ENCODE measurements at regions not wholly inside any gene's neighbourhood (a gene's known extent, or its start where the extent isn't known, plus 50 kb on each side); places are given as distances from the start of the nearest gene placed in this dataset.
"Not testable (repeated sequence)": the region's sequence is repeated elsewhere in the genome, so short reads cannot be mapped to it uniquely, and the experiment has no call there.

DNA sequence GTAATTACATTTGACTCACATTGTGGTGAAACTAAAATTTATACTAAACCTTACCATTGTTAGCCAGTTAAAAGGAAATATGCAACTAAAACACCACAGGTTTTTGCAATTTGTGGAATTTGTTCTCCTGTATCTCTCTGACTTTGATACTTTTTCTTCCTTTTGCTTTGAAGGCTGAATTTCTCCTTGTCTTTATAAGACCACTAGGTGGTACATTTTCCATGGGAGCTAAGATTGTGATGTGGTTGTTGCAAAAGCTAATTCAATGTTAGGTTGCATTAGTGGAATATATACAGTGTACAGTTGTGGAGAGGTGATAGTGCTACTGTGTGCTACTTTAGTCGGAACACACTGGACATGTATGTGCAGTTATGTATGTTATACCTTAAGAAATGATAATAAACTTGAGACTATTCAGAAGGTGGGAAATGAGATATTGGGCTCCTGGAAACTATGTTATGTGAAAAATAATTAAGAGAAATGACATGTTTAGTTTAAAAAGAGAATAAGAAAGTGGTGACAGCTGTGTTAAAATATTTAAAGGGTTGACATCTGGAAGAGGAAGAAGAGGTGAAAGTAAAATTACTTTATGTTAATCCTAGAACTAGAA lies 70.3 kb downstream of the ARL9 start:
- DNase-seq (ENCODE audit: extremely low read depth, low read depth): peak; percentile 25

GRCh38 chr4:56592417-56592816 lies 86.8 kb downstream of the ARL9 start:
- DNase-seq (ENCODE audit: extremely low read depth, low read depth): not testable (repeated sequence)
